Hepatocyte (in vitro differentiated cells): ENCODE measurements at regions not wholly inside any gene's neighbourhood (a gene's known extent, or its start where the extent isn't known, plus 50 kb on each side); places are given as distances from the start of the nearest gene placed in this dataset.

Experiments
- DNase-seq: peaks from one replicate; pipeline ENCODE4 v3.0.0-alpha.2; 2016; ENCODE audit warnings: low spot score
- H2AFZ ChIP-seq: fragments of 200-600 bp; sonication (generic); 2 replicates; pipeline ENCODE4 v1.6.0; 2016; ENCODE audit warnings: antibody characterized with exemption, mild to moderate bottlenecking
- H3K27ac ChIP-seq: fragments of 200-600 bp; sonication (generic); 2 replicates; pipeline ENCODE4 v1.5.1; 2016; ENCODE audit warnings: mild to moderate bottlenecking
- H3K27me3 ChIP-seq: fragments of 200-600 bp; sonication (generic); 2 replicates; pipeline ENCODE4 v1.6.1; 2016
- H3K36me3 ChIP-seq: fragments of 200-600 bp; sonication (generic); replicated peaks from 2 replicates; pipeline ENCODE4 v1.5.1; 2016; ENCODE audit warnings: low read depth; ENCODE audit not compliant: insufficient read depth
- H3K4me1 ChIP-seq: fragments of 200-600 bp; sonication (generic); 2 replicates; pipeline ENCODE4 v1.5.1; 2016; ENCODE audit warnings: mild to moderate bottlenecking, moderate library complexity; ENCODE audit not compliant: insufficient read depth
- H3K4me2 ChIP-seq: fragments of 200-600 bp; sonication (generic); 2 replicates; pipeline ENCODE4 v1.6.0; 2016
- H3K4me3 ChIP-seq: fragments of 200-600 bp; sonication (generic); 2 replicates; pipeline ENCODE4 v1.5.1; 2016; ENCODE audit warnings: mild to moderate bottlenecking
- H3K79me2 ChIP-seq: fragments of 200-600 bp; sonication (generic); 2 replicates; pipeline ENCODE4 v1.6.0; 2017; ENCODE audit warnings: mild to moderate bottlenecking
- H3K9me2 ChIP-seq: fragments of 200-600 bp; sonication (generic); replicated peaks from 2 replicates; pipeline ENCODE4 v1.6.0; 2017; ENCODE audit warnings: mild to moderate bottlenecking; ENCODE audit not compliant: insufficient read depth
- H3K9me3 ChIP-seq: fragments of 200-600 bp; sonication (generic); 2 replicates; pipeline ENCODE4 v1.5.1; 2016; ENCODE audit warnings: low read depth, mild to moderate bottlenecking
- H4K20me1 ChIP-seq: fragments of 200-600 bp; sonication (generic); 2 replicates; pipeline ENCODE4 v1.6.0; 2016; ENCODE audit warnings: mild to moderate bottlenecking; ENCODE audit not compliant: insufficient read depth, poor library complexity, severe bottlenecking
- CTCF ChIP-seq: fragments of 200-600 bp; sonication (generic); IDR thresholded peaks from 2 replicates; pipeline ENCODE4 v1.5.1; 2016; ENCODE audit warnings: antibody characterized with exemption, mild to moderate bottlenecking; ENCODE audit not compliant: poor library complexity
- EZH2 ChIP-seq: fragments of 200-600 bp; sonication (generic); IDR thresholded peaks from 2 replicates; pipeline ENCODE4 v1.6.1; 2016; ENCODE audit warnings: antibody characterized with exemption, mild to moderate bottlenecking, borderline replicate concordance
- EZH2phosphoT487 ChIP-seq: fragments of 200-600 bp; sonication (generic); IDR thresholded peaks from one replicate; pipeline ENCODE4 v1.6.1; 2018; ENCODE audit warnings: antibody characterized with exemption, mild to moderate bottlenecking, low read depth, moderate library complexity; ENCODE audit not compliant: unreplicated experiment, severe bottlenecking
- WGBS: methylation state at CpG from one replicate; pipeline ENCODE4 v1.1.6; 2016; ENCODE audit warnings: low lambda C conversion rate; ENCODE audit errors: missing lambda C conversion rate; 5-methylcytosine and 5-hydroxymethylcytosine counted together

- H3K27me3 ChIP-seq = no peaks in the 10 kb centered on the region
- H3K4me2 ChIP-seq = no peak overlapping the region
- TF ChIP-seq EZH2phosphoT487 (no peak), CTCF (no peak), EZH2 (no peak)
- H2AFZ ChIP-seq = no peak overlapping the region
- DNase-seq = no peak
- no peaks in the 10 kb centered on the region for H3K9me2 ChIP-seq
- no peaks in the 10 kb centered on the region for H3K36me3 ChIP-seq
- no peaks in the 10 kb centered on the region for H4K20me1 ChIP-seq
- no peak overlapping the region for H3K4me3 ChIP-seq
- 67% methylated on average over 4 of the region's 4 CpGs for WGBS
- H3K79me2 ChIP-seq = no peaks in the 10 kb centered on the region
- H3K9me3 ChIP-seq = no peaks in the 10 kb centered on the region
- H3K27ac ChIP-seq = peak overlapping the region; percentile 8
- H3K4me1 ChIP-seq = peaks cover 20% of the 10 kb centered on the region
These were observed 217.9 kb downstream of the SOX4 start for GRCh38 chr6:21811484-21811883.

- Histone ChIP-seq H3K4me3 (no peak overlapping the region), H3K36me3 (no peaks in the 10 kb centered on the region), H2AFZ (no peak overlapping the region), H3K4me2 (no peak overlapping the region), H4K20me1 (no peaks in the 10 kb centered on the region), H3K79me2 (no peaks in the 10 kb centered on the region), H3K27ac (no peak overlapping the region), H3K4me1 (no peaks in the 10 kb centered on the region), H3K9me3 (no peaks in the 10 kb centered on the region), H3K27me3 (no peaks in the 10 kb centered on the region), H3K9me2 (no peaks in the 10 kb centered on the region)
- 77% methylated on average over 3 of the region's 3 CpGs for WGBS
- TF ChIP-seq CTCF (no peak), EZH2phosphoT487 (no peak), EZH2 (no peak)
- DNase-seq = no peak
These were observed 222.7 kb downstream of the SOX4 start for GRCh38 chr6:21816231-21816630.

- Histone ChIP-seq H3K27ac (no peak overlapping the region), H3K79me2 (no peaks in the 10 kb centered on the region), H3K4me1 (peaks cover 7% of the 10 kb centered on the region), H3K36me3 (no peaks in the 10 kb centered on the region), H3K27me3 (no peaks in the 10 kb centered on the region), H2AFZ (no peak overlapping the region), H4K20me1 (no peaks in the 10 kb centered on the region), H3K4me3 (no peak overlapping the region), H3K9me2 (no peaks in the 10 kb centered on the region), H3K9me3 (no peaks in the 10 kb centered on the region), H3K4me2 (no peak overlapping the region)
- no peak for DNase-seq
- TF ChIP-seq EZH2phosphoT487 = no peak
- no peak for TF ChIP-seq CTCF
- no peak for TF ChIP-seq EZH2
- 96% methylated on average over 6 of the region's 6 CpGs for WGBS
These were observed 226.9 kb downstream of the SOX4 start for GRCh38 chr6:21820442-21820841.

- H4K20me1 ChIP-seq = no peaks in the 10 kb centered on the region
- no peaks in the 10 kb centered on the region for H3K36me3 ChIP-seq
- no peaks in the 10 kb centered on the region for H3K9me3 ChIP-seq
- WGBS = 55% methylated on average over 1 of the region's 1 CpG
- no peaks in the 10 kb centered on the region for H3K79me2 ChIP-seq
- no peaks in the 10 kb centered on the region for H3K9me2 ChIP-seq
- TF ChIP-seq EZH2 (no peak), CTCF (no peak), EZH2phosphoT487 (no peak)
- no peak overlapping the region for H3K4me2 ChIP-seq
- H3K27me3 ChIP-seq = no peaks in the 10 kb centered on the region
- H3K4me1 ChIP-seq = peaks cover 11% of the 10 kb centered on the region
- no peak overlapping the region for H3K4me3 ChIP-seq
- peak overlapping the region; percentile 17 for H3K27ac ChIP-seq
- H2AFZ ChIP-seq = no peak overlapping the region
- no peak for DNase-seq
These were observed 229.8 kb downstream of the SOX4 start for GRCh38 chr6:21823371-21823770.
